B cell (primary cell): ENCODE measurements at regions not wholly inside any gene's neighbourhood (a gene's known extent, or its start where the extent isn't known, plus 50 kb on each side); places are given as distances from the start of the nearest gene placed in this dataset.

Source experiments
- ATAC-seq: fragments of 200-7000 bp; cut with Tn5 transposase; one replicate; pipeline ENCODE4 v1.10.0; 2021; ENCODE audit warnings: low read depth, mild to moderate bottlenecking, moderate number of reproducible peaks, moderate library complexity
- CTCF ChIA-PET: fragments of 350-600 bp; sonication (Branson Sonifier 250); formaldehyde crosslinking; loops from one replicate; lab custom pipeline; 2021; ENCODE audit warnings: antibody characterized with exemption, inconsistent platforms; lab: Charles Lee
- POLR2A ChIA-PET: fragments of 350-600 bp; sonication (Branson Sonifier 250); formaldehyde crosslinking; loops from one replicate; lab custom pipeline; 2021; ENCODE audit warnings: antibody characterized with exemption; lab: Charles Lee
- DNase-seq: peaks from one replicate; pipeline ENCODE4 v3.0.0; 2013
- H2AFZ ChIP-seq: 2 replicates; pipeline ENCODE4 v1.6.1; 2012; ENCODE audit warnings: mild to moderate bottlenecking, low read depth, low read length; ENCODE audit not compliant: insufficient read depth, poor library complexity, severe bottlenecking
- H3K27ac ChIP-seq, 2 donors: 1 replicate in 1 of 2; 2 replicates in 1 of 2; pipeline ENCODE4 v1.5.1; 2012 to 2013; ENCODE audit warnings: low read length in 2 of 2, mild to moderate bottlenecking in 2 of 2, moderate library complexity in 1 of 2
- H3K27me3 ChIP-seq, 4 experiments: fragments of 200-600 bp in 1 of 4; sonication (generic) in 1 of 4; replicated peaks in 1 of 4; 1 replicate in 2 of 4; 2 replicates in 2 of 4; pipeline versions ENCODE4 v1.6.1 to v1.7.0; 2013 to 2016; ENCODE audit warnings: low read length in 3 of 4, mild to moderate bottlenecking in 2 of 4, mixed read lengths in 1 of 4, moderate library complexity in 1 of 4; ENCODE audit not compliant: insufficient read depth in 4 of 4, control insufficient read depth in 3 of 4; ENCODE audit errors: control extremely low read depth in 1 of 4
- H3K36me3 ChIP-seq, 2 experiments: replicated peaks in 1 of 2; 1 replicate in 1 of 2; 2 replicates in 1 of 2; pipeline versions ENCODE4 v1.6.1 to v1.7.1; 2013; ENCODE audit warnings: low read length in 1 of 2; ENCODE audit not compliant: insufficient read depth in 2 of 2, control insufficient read depth in 1 of 2; ENCODE audit errors: control extremely low read depth in 1 of 2, extremely low read depth in 1 of 2
- H3K4me1 ChIP-seq, 2 donors: fragments of 200-600 bp in 1 of 2; sonication (generic) in 1 of 2; 1 replicate in 1 of 2; 2 replicates in 1 of 2; pipeline versions ENCODE4 v1.5.1 to v1.6.1; 2013 to 2017; ENCODE audit warnings: low read length in 2 of 2; ENCODE audit not compliant: control insufficient read depth in 2 of 2, insufficient read depth in 2 of 2
- H3K4me2 ChIP-seq: replicated peaks from 2 replicates; pipeline ENCODE3; 2012; ENCODE audit warnings: mild to moderate bottlenecking, low read depth, low read length; ENCODE audit not compliant: poor library complexity, severe bottlenecking
- H3K4me3 ChIP-seq, 5 experiments: fragments of 200-600 bp in 1 of 5; sonication (generic) in 1 of 5; 1 replicate in 3 of 5; 2 replicates in 2 of 5; pipeline versions ENCODE4 v1.5.1 to v1.7.0; 2011 to 2016; ENCODE audit warnings: low read length in 4 of 5, mild to moderate bottlenecking in 4 of 5, low read depth in 2 of 5, control low read depth in 1 of 5, moderate library complexity in 1 of 5; ENCODE audit not compliant: insufficient read depth in 1 of 5; ENCODE audit errors: control extremely low read depth in 1 of 5, extremely low read depth in 1 of 5
- H3K79me2 ChIP-seq: fragments of 200-600 bp; sonication (generic); one replicate; pipeline ENCODE4 v1.6.0; 2016; ENCODE audit warnings: low read length; ENCODE audit not compliant: control insufficient read depth, insufficient read depth
- H3K9ac ChIP-seq: fragments of 200-600 bp; sonication (generic); 2 replicates; pipeline ENCODE4 v1.6.1; 2017; ENCODE audit warnings: mild to moderate bottlenecking, low read length, moderate library complexity
- H3K9me3 ChIP-seq, 3 donors: one replicate each; pipeline versions ENCODE4 v1.6.1 to v1.7.1; 2013; ENCODE audit warnings: low read length in 2 of 3; ENCODE audit not compliant: control insufficient read depth in 2 of 3, insufficient read depth in 1 of 3; ENCODE audit errors: control extremely low read depth in 1 of 3
- H4K20me1 ChIP-seq: 2 replicates; pipeline ENCODE4 v1.6.0; 2012; ENCODE audit warnings: mild to moderate bottlenecking, low read length; ENCODE audit not compliant: insufficient read depth, control insufficient read depth, poor library complexity, severe bottlenecking
- H3K27ac Mint-ChIP-seq: one replicate; pipeline ENCODE4 v1.8.0; 2021; ENCODE audit warnings: mixed read lengths
- H3K27me3 Mint-ChIP-seq: one replicate; pipeline ENCODE4 v1.8.0; 2021; ENCODE audit warnings: mixed read lengths
- H3K4me1 Mint-ChIP-seq: one replicate; pipeline ENCODE4 v1.8.0; 2021; ENCODE audit warnings: mixed read lengths
- H3K4me3 Mint-ChIP-seq: one replicate; pipeline ENCODE4 v1.8.0; 2021; ENCODE audit warnings: mixed read lengths
- H3K9me3 Mint-ChIP-seq: one replicate; pipeline ENCODE4 v1.8.0; 2022; ENCODE audit warnings: mixed read lengths; ENCODE audit not compliant: insufficient read depth
- EZH2 ChIP-seq: IDR thresholded peaks from 2 replicates; pipeline ENCODE4 v1.6.1; 2012; ENCODE audit warnings: borderline replicate concordance, low read depth, mild to moderate bottlenecking, moderate library complexity, low read length; ENCODE audit not compliant: insufficient read depth, poor library complexity, severe bottlenecking
- WGBS: methylation state at CpG from one replicate; pipeline ENCODE4 v1.1.5; 2013; ENCODE audit warnings: missing lambda C conversion rate; ENCODE audit not compliant: insufficient coverage; 5-methylcytosine and 5-hydroxymethylcytosine counted together
- intact Hi-C: fragments of 100-400 bp; cut with micrococcal nuclease; formaldehyde crosslinking; loops from one replicate; pipeline ENCODE4 v1.10.0; 2022
- TF ChIP-seq, protein P1 (sequence below): fragments of 200-600 bp; IDR thresholded peaks from one replicate; pipeline ENCODE4 v1.8.0; 2022; ENCODE audit warnings: antibody characterized with exemption, mild to moderate bottlenecking

DNA sequence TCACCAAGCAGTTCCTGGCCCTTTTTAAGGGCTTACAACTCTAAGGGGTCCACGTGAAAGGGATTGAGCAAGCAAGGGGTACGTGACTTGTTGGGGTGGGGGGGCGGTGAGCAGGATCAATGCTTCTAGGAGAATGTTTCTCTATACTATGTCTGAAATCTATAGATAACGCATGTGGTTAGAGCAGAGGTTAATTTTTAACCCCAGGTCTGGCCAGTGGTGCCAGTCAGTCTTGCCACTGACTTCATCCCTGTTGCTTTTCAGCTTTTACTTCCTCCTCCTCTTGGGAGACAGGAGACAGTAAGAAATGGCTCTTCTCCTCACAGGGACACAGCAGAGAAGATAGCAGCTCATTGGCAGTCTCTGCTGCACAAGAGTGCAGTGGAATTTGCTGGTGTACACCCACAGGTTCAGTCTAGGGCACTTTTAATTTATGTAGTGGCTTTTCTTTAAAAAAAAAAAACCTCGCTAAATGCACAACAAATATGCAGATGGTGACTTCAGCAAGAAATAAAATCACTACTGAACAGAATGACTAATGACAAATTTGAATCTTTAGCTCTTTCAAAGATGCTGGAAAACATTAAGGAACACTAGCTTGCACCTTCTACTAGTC, 190.5 kb downstream of the CCNG2 start:
- Mint-ChIP-seq H3K27ac (no peak overlapping the region), H3K4me1 (no peaks in the 10 kb centered on the region), H3K9me3 (peaks cover 5% of the 10 kb centered on the region), H3K4me3 (no peak overlapping the region), H3K27me3 (peaks cover 9% of the 10 kb centered on the region)
- Histone ChIP-seq H3K27me3 (no peaks in the 10 kb centered on the region), H3K4me3 (no peak overlapping the region), H4K20me1 (no peaks in the 10 kb centered on the region), H2AFZ (no peak overlapping the region), H3K9me3 (peaks cover 0 to 8% (median 3%) of the 10 kb centered on the region in 3 donors), H3K36me3 (no peaks in the 10 kb centered on the region), H3K4me1 (no peaks in the 10 kb centered on the region), H3K27ac (no peak overlapping the region), H3K4me2 (no peak overlapping the region), H3K79me2 (no peaks in the 10 kb centered on the region), H3K9ac (no peak overlapping the region)
- no peak for DNase-seq
- ATAC-seq, result no peak
- ChIA-PET POLR2A (no interaction called here), CTCF (no interaction called here)
- WGBS, result 40% methylated on average over 1 of the region's 5 CpGs
- TF ChIP-seq, protein P1, sequence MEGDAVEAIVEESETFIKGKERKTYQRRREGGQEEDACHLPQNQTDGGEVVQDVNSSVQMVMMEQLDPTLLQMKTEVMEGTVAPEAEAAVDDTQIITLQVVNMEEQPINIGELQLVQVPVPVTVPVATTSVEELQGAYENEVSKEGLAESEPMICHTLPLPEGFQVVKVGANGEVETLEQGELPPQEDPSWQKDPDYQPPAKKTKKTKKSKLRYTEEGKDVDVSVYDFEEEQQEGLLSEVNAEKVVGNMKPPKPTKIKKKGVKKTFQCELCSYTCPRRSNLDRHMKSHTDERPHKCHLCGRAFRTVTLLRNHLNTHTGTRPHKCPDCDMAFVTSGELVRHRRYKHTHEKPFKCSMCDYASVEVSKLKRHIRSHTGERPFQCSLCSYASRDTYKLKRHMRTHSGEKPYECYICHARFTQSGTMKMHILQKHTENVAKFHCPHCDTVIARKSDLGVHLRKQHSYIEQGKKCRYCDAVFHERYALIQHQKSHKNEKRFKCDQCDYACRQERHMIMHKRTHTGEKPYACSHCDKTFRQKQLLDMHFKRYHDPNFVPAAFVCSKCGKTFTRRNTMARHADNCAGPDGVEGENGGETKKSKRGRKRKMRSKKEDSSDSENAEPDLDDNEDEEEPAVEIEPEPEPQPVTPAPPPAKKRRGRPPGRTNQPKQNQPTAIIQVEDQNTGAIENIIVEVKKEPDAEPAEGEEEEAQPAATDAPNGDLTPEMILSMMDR, result no peak
- no peak for TF ChIP-seq EZH2
- intact Hi-C loops, result no loop called here

DNA sequence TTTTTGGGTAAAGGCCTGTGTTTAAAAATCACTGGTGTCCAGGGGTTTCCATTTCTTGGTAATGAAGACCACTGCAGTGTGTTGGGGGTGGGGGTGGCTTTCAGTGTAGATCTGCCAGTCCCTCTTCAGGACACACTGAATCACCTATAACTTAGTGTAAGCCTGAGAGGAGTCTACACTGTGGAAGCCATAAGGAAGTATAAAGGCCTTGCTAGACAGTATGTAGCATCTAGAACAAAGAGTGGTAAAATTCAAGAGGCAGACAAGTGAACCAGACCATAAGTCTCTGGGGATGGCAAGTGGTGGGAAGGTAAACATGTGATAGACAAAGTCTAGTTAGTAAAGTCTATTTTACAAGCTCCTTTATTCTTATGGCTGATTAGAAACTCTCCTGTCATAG, 191.8 kb downstream of the CCNG2 start:
- DNase-seq (no peak), ATAC-seq (no peak)
- intact Hi-C loops, result no loop called here
- peaks cover 9% of the 10 kb centered on the region for H3K27me3 Mint-ChIP-seq
- Histone ChIP-seq H3K27ac (no peak overlapping the region), H3K79me2 (no peaks in the 10 kb centered on the region), H3K4me3 (no peak overlapping the region), H3K9me3 (peaks cover 0 to under 1% (median 0%) of the 10 kb centered on the region in 3 donors), H4K20me1 (no peaks in the 10 kb centered on the region), H3K27me3 (no peaks in the 10 kb centered on the region), H3K36me3 (no peaks in the 10 kb centered on the region), H3K9ac (no peak overlapping the region), H2AFZ (no peak overlapping the region), H3K4me1 (no peaks in the 10 kb centered on the region), H3K4me2 (no peak overlapping the region)
- ChIA-PET POLR2A (no interaction called here), CTCF (no interaction called here)
- TF ChIP-seq, protein P1, result no peak
- TF ChIP-seq EZH2, result no peak
- no peak overlapping the region for H3K27ac Mint-ChIP-seq
- no peaks in the 10 kb centered on the region for H3K4me1 Mint-ChIP-seq
- H3K4me3 Mint-ChIP-seq, result no peak overlapping the region
- H3K9me3 Mint-ChIP-seq, result no peaks in the 10 kb centered on the region
